ENCODE measurements at regions not wholly inside any gene's neighbourhood (a gene's known extent, or its start where the extent isn't known, plus 50 kb on each side); places are given as distances from the start of the nearest gene placed in this dataset.

- no peak for DNase-seq (ENCODE audit: low read depth, low spot score)
Observed at GRCh38 chr6:137688230-137688971, 178.7 kb upstream of the TNFAIP3 start.

- DNase-seq (ENCODE audit: low read depth, low spot score), result no peak
Observed at GRCh38 chr6:137689377-137689776, 177.7 kb upstream of the TNFAIP3 start.

GRCh38 chr6:137690034-137690433, 177.0 kb upstream of the TNFAIP3 start:
- no peak for DNase-seq (ENCODE audit: low read depth, low spot score)

GRCh38 chr6:137690721-137691120, 176.3 kb upstream of the TNFAIP3 start:
- DNase-seq (ENCODE audit: low read depth, low spot score), result no peak

GRCh38 chr6:137692308-137692707, 174.8 kb upstream of the TNFAIP3 start:
- no peak for DNase-seq (ENCODE audit: low read depth, low spot score)

GRCh38 chr6:137692806-137693205, 174.3 kb upstream of the TNFAIP3 start:
- no peak for DNase-seq (ENCODE audit: low read depth, low spot score)

- DNase-seq (ENCODE audit: low read depth, low spot score), result no peak
Observed at GRCh38 chr6:137693711-137694110, 173.3 kb upstream of the TNFAIP3 start.

GRCh38 chr6:137696765-137697164, 170.3 kb upstream of the TNFAIP3 start:
- DNase-seq (ENCODE audit: low read depth, low spot score), result no peak

GRCh38 chr6:137697267-137697938, 169.7 kb upstream of the TNFAIP3 start:
- DNase-seq (ENCODE audit: low read depth, low spot score), result peak; percentile 91

GRCh38 chr6:137698636-137699030, 168.4 kb upstream of the TNFAIP3 start:
- DNase-seq (ENCODE audit: low read depth, low spot score), result no peak

GRCh38 chr6:137699031-137699683, 167.9 kb upstream of the TNFAIP3 start:
- no peak for DNase-seq (ENCODE audit: low read depth, low spot score)

GRCh38 chr6:137700161-137700560, 166.9 kb upstream of the TNFAIP3 start:
- no peak for DNase-seq (ENCODE audit: low read depth, low spot score)

GRCh38 chr6:137700751-137701477, 166.1 kb upstream of the TNFAIP3 start:
- no peak for DNase-seq (ENCODE audit: low read depth, low spot score)

- DNase-seq (ENCODE audit: low read depth, low spot score), result no peak
Observed at GRCh38 chr6:137701942-137702341, 165.1 kb upstream of the TNFAIP3 start.

- DNase-seq (ENCODE audit: low read depth, low spot score), result no peak
Observed at GRCh38 chr6:137702791-137703424, 164.2 kb upstream of the TNFAIP3 start.

GRCh38 chr6:137704802-137705159, 162.3 kb upstream of the TNFAIP3 start:
- DNase-seq (ENCODE audit: low read depth, low spot score), result no peak

- no peak for DNase-seq (ENCODE audit: low read depth, low spot score)
Observed at GRCh38 chr6:137705160-137706082, 161.6 kb upstream of the TNFAIP3 start.

GRCh38 chr6:137706083-137706750, 160.8 kb upstream of the TNFAIP3 start:
- DNase-seq (ENCODE audit: low read depth, low spot score), result no peak

GRCh38 chr6:137707038-137707589, 159.9 kb upstream of the TNFAIP3 start:
- DNase-seq (ENCODE audit: low read depth, low spot score), result no peak
